ENCODE measurements at regions not wholly inside any gene's neighbourhood (a gene's known extent, or its start where the extent isn't known, plus 50 kb on each side); places are given as distances from the start of the nearest gene placed in this dataset.

DNA sequence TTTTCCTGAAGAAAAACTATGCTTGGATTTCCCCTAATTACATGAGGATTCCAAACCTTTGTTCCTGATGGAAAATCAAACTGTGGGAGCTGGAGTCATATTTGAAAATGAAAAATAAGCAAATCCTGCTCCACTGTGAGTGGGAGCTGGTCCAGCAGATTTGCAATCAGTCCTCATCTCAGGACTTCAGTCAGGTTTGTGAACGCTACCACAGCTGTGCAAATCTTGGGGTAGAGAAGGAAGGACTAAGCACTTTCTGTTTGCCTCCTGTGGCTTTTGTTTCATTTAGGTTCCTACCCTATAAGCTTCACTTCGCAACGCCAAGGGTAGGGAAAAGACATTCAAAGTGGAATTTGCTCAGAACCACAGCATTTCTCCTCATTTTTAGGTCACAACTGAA lies 238.2 kb downstream of the TUSC7 start:
- no peaks in the 10 kb centered on the region for H3K27me3 ChIP-seq
- no peak for TF ChIP-seq CTCF (IDR thresholded peaks at IDR 0.05)
- H3K4me1 ChIP-seq: no peaks in the 10 kb centered on the region
- H3K9me3 ChIP-seq: no peaks in the 10 kb centered on the region
- no peaks in the 10 kb centered on the region for H3K36me3 ChIP-seq
- H3K27ac ChIP-seq: no peak overlapping the region
- H3K4me3 ChIP-seq: no peak overlapping the region
- intact Hi-C loops (cut with DNase I): no loop called here
- DNase-seq (no peak), ATAC-seq (no peak)

GRCh38 chr3:116950301-116951055 lies 240.9 kb downstream of the TUSC7 start:
- DNase-seq (no peak), ATAC-seq (no peak)
- no peaks in the 10 kb centered on the region for H3K9me3 ChIP-seq
- intact Hi-C loops (cut with DNase I): no loop called here
- no peak overlapping the region for H3K27ac ChIP-seq
- no peak for TF ChIP-seq CTCF (IDR thresholded peaks at IDR 0.05)
- H3K36me3 ChIP-seq: no peaks in the 10 kb centered on the region
- H3K4me1 ChIP-seq: no peaks in the 10 kb centered on the region
- no peaks in the 10 kb centered on the region for H3K27me3 ChIP-seq
- H3K4me3 ChIP-seq: no peak overlapping the region

GRCh38 chr3:116951610-116952009 lies 242.0 kb downstream of the TUSC7 start:
- no peak for TF ChIP-seq CTCF (IDR thresholded peaks at IDR 0.05)
- no peak for DNase-seq
- H3K27me3 ChIP-seq: no peaks in the 10 kb centered on the region
- no peaks in the 10 kb centered on the region for H3K36me3 ChIP-seq
- H3K4me3 ChIP-seq: no peak overlapping the region
- ATAC-seq: no peak
- H3K4me1 ChIP-seq: no peaks in the 10 kb centered on the region
- intact Hi-C loops (cut with DNase I): no loop called here
- H3K9me3 ChIP-seq: no peaks in the 10 kb centered on the region
- H3K27ac ChIP-seq: no peak overlapping the region

GRCh38 chr3:116958291-116958690 lies 248.7 kb downstream of the TUSC7 start:
- ATAC-seq (no peak), DNase-seq (no peak)
- H3K27ac ChIP-seq: no peak overlapping the region
- no peaks in the 10 kb centered on the region for H3K27me3 ChIP-seq
- no peaks in the 10 kb centered on the region for H3K9me3 ChIP-seq
- TF ChIP-seq CTCF (IDR thresholded peaks at IDR 0.05): no peak
- no peaks in the 10 kb centered on the region for H3K4me1 ChIP-seq
- no peak overlapping the region for H3K4me3 ChIP-seq
- intact Hi-C loops (cut with DNase I): no loop called here
- no peaks in the 10 kb centered on the region for H3K36me3 ChIP-seq

GRCh38 chr3:116961106-116961505 lies 251.5 kb downstream of the TUSC7 start:
- no peaks in the 10 kb centered on the region for H3K4me1 ChIP-seq
- DNase-seq (no peak), ATAC-seq (no peak)
- TF ChIP-seq CTCF (IDR thresholded peaks at IDR 0.05): no peak
- intact Hi-C loops (cut with DNase I): no loop called here
- no peaks in the 10 kb centered on the region for H3K9me3 ChIP-seq
- H3K36me3 ChIP-seq: no peaks in the 10 kb centered on the region
- no peaks in the 10 kb centered on the region for H3K27me3 ChIP-seq
- no peak overlapping the region for H3K4me3 ChIP-seq
- H3K27ac ChIP-seq: no peak overlapping the region
